ENCODE measurements at regions not wholly inside any gene's neighbourhood (a gene's known extent, or its start where the extent isn't known, plus 50 kb on each side); places are given as distances from the start of the nearest gene placed in this dataset.

GRCh38 chr13:84439108-84439507 lies 556.8 kb upstream of the SLITRK1 start:
- no peak for DNase-seq

- no peak for DNase-seq
Measured at GRCh38 chr13:84433024-84433423, 550.8 kb upstream of the SLITRK1 start.

DNA sequence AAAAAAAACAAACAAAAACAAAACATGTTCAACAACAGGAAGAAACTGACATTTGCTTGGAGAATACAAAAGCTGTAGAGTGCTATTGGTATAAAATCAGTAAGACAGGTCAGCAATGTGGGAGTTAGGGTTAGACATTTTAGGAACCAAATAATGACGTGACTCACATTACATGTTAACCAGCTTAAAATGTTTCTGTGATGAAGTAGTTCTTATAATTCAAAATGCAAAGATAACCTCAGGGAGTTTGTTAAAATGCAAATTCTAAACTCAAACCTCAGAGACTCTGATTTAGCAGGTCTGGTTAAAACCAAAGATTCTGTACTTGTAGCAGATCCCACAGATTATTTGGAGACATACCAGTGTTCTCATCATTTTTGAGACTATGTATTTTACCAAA lies 549.4 kb upstream of the SLITRK1 start:
- DNase-seq, result no peak

- DNase-seq, result no peak
Measured at GRCh38 chr13:84430446-84430845, 548.2 kb upstream of the SLITRK1 start.

DNA sequence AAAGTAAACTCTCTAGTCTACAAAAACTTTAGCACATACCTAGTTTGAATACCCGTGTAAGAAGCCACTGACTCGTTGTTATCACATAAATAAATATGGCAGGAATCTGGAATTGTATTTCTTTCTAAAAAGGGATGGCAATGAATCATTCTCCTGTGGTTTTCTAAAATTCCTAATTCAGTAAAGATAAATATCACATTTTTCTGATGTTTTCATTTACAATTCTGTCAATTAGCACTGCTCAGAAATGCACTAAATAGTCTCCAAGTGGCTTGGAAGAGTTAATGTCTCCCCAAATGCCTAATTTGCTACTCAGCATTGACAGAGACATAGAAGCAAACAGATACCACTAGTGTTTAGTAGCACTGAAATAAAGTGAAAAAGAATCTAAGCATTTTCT lies 547.7 kb upstream of the SLITRK1 start:
- no peak for DNase-seq

- no peak for DNase-seq
Measured at GRCh38 chr13:84418041-84418440, 535.8 kb upstream of the SLITRK1 start.

DNA sequence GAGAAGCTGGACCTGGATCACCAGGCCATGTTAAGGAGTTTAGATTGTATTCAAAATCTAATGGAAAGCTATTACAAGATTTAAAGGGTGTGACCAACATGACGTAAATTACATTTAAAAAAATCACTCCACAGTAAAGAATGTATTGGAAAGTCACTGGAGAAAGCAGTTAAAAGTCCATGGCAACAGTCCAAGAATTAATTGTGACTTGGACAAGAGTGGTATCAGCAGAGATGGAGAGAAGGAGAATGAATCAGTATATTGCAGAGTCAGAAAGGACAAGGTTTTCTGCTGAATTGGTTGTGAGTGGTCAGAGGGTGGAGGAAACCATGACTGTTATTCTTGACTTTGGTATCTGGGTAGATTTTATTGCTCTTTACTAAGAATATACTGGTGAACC lies 535.1 kb upstream of the SLITRK1 start:
- DNase-seq, result no peak

GRCh38 chr13:84413016-84413415 lies 530.7 kb upstream of the SLITRK1 start:
- no peak for DNase-seq

DNA sequence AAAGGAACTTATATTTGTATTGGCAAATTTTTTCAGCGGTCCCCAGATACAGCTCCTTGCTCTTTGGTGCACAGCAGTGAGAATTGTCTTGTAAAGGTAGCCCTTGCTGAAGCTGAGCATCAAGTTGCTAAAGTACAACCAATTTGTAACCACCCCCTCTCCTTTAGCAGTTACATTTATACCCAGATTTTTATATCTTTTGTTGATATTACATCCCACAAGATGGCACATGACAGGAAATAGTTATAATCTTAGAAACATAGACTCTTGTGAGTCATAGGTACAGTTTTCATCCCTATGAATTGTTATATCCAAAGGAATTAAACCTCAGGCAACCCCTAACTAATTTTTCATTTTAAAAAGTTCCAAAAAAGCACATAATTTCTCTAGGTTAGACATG lies 523.0 kb upstream of the SLITRK1 start:
- no peak for DNase-seq

- DNase-seq, result no peak
Measured at GRCh38 chr13:84400706-84401105, 518.4 kb upstream of the SLITRK1 start.

- no peak for DNase-seq
Measured at GRCh38 chr13:84399320-84400085, 517.2 kb upstream of the SLITRK1 start.

DNA sequence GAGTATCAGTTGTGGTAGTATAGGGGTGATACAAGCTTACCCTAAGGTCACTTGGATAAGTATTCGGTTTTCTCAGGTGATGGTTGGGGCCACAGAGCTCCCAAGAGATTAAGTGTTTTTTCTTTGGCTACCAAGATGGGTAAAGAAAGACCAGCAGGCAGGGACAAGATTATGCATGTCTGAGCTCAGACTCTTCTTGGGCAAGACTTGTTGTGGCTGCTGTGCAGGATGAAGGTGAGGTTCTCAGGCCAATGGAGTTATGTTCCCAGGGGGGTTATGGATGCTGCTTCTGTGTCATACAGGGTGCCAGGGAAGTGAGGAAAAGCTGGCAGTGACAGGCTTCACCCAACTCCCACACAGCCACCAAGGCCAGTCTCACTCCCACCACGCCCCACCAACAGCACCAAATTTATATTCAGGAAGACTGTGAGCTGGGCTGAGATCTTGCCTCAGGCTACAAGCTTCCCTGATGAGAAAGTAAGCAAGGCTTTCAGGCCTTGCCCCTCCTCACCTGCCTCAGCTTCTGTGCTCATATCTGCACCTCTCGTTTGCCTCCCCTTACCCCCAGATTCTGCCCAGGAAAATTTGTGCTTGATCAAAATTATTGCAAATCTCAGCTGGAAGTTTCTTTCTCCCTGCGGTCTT lies 511.8 kb upstream of the SLITRK1 start:
- no peak for DNase-seq

DNA sequence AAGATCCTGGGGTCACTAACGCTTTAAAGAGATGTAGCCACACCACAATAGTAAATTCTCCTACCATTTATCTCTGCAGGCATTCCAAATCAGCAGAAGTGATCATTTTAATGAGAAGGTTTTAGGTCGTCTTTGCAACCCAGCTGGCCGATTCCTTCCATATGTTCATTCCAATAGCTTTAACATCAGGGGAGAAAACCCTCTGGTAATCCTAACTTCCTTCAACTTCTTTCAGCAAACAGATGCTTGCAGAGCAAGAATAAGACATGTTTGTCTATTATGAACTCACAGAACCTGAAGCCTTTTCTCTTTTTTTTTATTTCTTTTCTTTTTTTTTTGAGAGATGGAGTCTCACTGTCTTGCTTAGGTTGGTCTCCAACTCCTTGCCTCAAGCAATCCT lies 498.6 kb upstream of the SLITRK1 start:
- DNase-seq, result no peak

- no peak for DNase-seq
Measured at GRCh38 chr13:84377106-84377505, 494.8 kb upstream of the SLITRK1 start.

GRCh38 chr13:84366506-84366905 lies 484.2 kb upstream of the SLITRK1 start:
- no peak for DNase-seq

GRCh38 chr13:84362777-84363176 lies 480.5 kb upstream of the SLITRK1 start:
- no peak for DNase-seq

GRCh38 chr13:84360822-84361221 lies 478.5 kb upstream of the SLITRK1 start:
- DNase-seq, result no peak

DNA sequence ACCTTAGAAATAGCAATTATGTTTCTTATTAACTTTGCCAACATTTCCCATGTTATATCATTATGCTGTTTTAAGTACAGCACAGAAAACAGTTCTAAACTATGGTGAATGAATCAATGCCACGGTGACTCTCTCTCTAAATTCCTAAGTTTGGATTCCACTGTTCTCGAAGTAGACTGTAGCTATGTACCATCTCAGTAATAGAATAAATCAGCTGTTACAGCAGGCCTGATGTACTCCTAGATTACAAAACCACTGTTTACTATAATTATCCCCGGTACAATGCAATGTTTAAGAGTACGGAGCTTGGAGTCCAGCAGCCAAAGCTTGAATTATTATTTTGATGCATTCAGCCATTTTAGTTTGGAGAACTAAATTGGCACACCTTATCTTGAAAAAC lies 476.3 kb upstream of the SLITRK1 start:
- no peak for DNase-seq

- DNase-seq, result no peak
Measured at GRCh38 chr13:84352946-84353345, 470.7 kb upstream of the SLITRK1 start.

DNA sequence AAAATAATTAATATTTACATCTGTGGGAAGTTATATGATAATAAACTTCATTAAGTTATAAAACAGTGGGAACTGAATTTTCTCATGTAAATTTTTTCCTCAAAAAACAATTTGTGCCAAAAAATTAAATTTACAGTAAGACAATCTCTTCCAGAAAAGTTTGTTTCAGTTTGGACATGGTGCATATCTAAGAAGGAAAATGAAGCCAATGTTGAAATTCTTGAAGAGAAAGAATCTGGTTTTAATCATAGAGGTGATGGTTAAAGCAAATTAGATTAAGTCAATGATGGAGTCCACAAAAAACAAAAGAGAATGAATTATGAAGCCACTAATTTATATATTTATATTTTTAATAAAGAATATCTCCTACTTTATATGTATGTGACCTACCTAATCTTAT lies 457.2 kb upstream of the SLITRK1 start:
- DNase-seq, result no peak

GRCh38 chr13:84332346-84332745 lies 450.1 kb upstream of the SLITRK1 start:
- no peak for DNase-seq

- DNase-seq, result no peak
Measured at GRCh38 chr13:84315527-84315926, 433.3 kb upstream of the SLITRK1 start.

GRCh38 chr13:84303035-84303434 lies 420.8 kb upstream of the SLITRK1 start:
- no peak for DNase-seq

DNA sequence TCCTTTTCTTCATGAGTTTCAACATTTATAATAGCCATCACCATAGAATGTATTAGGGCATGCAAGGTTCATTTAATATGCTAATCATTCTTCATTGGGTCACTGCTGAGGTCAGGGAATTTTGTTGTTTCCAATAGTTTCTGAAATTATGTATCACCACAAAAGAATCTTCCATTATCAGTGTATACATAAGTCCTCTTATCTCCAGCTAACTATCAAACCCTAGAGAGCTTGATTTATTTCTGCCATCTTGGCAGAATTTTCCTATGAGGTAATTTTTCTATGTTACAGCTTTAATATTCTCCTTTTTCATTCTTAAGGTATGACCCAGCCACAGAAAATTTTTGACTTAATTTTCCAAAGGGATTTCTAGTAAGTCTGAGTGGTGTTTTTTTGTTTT lies 415.0 kb upstream of the SLITRK1 start:
- no peak for DNase-seq

All from left kidney (tissue), 1 donor.